LoVo (cell line): ENCODE measurements at regions not wholly inside any gene's neighbourhood (a gene's known extent, or its start where the extent isn't known, plus 50 kb on each side); places are given as distances from the start of the nearest gene placed in this dataset.
"Not testable (repeated sequence)": the region's sequence is repeated elsewhere in the genome, so short reads cannot be mapped to it uniquely, and the experiment has no call there.

ENCODE experiments used
- DNase-seq: peaks from one replicate; pipeline ENCODE4 v3.0.0-alpha.2; 2016; ENCODE audit warnings: low spot score

DNA sequence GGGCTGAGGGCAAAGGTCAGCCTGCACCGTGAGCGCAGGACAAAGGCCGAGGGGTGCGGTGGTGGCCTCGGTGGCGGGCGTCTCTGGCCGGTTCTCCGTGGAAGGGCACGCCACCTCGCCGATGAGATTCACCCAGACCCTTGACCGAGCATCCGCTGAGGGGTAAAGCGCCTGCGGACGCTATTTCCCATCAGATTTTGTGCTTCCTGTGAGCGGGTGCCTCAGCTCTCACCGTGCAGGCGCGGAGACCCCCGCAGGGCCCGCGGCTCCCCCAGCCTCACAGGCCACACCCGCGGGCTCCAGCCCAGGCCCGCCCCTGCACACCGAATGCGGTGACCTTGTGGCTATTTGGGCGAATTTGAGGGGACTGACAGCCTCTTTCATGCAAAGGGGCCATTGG, 348.0 kb downstream of the TEX29 start:
- DNase-seq, result no peak

DNA sequence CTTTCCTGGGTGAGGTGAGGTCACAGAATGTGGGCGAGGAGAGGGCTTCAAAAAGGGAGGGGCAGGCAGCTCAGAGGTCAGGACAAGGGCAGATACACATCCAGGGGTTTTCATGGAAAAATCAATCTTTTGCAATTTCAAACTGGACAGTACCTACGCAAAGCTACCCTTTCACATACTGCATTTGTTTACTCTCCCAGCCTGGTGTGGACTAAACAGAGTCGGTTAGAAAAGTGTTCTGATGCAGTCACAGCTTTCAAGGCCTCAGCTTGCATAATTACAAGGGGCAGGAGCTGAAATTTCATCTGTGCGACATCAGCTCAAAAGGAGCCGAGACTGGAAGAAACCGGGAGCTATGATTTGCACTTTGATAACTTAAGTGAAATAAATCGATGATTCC, 351.8 kb downstream of the TEX29 start:
- DNase-seq, result not testable (repeated sequence)

DNA sequence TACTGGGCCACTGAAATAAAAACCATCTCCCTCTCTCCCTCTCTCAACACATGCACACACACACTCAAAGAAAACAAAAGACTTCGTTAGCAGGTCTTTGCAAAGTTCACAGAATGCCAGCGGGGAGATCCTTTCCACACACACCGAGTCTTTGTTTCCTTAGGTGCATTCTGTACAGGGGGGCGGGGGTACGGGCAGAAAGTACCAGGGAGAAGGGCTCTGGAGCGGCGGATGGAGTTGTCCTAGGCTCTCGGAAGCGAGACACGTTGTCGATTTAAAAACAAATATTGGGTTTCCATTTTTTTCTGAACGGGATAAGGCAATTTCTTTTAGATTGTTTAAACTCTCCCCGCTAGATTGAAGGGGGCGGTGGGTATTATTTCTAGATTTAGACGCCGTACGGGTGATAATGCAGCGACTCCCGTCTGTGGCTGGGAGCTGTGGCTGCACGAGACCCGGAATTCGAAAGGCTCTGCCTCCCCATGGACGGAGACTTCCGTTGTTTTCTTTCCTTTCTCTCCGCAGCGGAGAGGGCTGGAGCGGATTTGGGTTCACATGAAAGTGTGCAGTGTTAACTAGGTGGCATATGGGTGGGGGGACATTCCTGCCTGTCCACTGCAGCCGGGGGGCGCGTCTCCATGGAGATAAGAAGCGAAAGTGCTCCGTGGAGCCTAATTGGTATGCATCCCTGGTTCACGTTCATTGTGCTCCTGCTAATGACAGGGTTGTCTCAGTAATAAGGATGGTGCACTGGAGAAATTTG, 357.9 kb downstream of the TEX29 start:
- DNase-seq, result not testable (repeated sequence)

DNA sequence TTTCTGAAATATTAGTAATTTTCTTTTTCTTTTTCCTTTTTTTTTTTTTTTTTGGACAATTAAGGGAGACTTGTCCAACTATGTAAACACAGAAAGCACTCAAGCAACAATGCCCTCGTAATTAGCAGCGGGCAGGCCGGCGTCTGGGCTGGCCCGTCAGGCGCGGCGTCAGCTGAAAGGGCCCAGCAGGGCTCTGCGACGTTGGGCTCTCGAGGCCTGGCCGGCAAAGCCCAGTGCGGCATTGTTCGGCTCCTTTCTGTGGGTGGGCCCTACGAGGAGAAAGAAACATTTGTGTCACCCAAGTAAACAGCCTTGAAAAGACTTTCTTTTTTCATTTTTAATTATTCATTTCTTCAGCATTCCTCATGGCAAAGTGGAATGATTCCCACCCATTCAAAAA, 359.2 kb downstream of the TEX29 start:
- DNase-seq, result not testable (repeated sequence)

DNA sequence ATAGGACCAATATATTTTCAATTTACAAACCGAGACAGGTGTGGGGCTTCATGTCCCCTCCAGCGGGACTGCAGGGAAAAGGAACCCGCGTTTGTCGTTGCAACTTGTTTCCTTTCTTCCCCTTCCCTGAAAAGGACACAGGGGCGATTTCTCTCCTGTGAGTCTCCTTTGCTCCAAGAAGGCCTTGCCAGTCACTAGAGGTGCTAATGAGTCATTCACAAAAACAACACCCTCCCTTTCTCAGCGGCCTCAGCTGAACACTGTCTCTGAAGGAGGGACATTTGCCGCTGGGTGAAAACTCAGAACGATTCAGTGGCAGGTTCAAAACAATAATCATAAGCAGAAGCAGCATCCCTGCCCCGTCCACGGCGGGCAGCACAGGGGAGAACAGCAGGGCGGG, 359.7 kb downstream of the TEX29 start:
- DNase-seq, result not testable (repeated sequence)

DNA sequence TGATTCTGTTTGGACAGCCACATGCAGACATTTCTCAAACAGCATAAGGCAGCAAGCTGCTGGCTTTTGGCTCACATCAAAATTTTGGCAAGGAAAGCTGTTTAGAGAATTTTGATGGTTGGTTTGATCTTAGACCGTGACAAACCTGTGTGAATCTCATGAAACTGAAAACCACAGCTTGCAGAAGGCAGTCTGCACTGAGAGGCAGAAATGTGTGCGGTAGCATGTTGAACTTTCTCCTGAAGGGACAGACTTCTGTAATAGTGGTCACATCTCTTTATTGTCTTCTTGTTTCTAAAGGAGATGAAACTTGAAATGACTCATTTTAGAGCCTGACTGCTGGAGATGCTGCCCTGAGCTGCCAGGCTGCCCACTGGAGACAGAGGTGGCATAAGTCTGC, 371.6 kb downstream of the TEX29 start:
- not testable (repeated sequence) for DNase-seq

DNA sequence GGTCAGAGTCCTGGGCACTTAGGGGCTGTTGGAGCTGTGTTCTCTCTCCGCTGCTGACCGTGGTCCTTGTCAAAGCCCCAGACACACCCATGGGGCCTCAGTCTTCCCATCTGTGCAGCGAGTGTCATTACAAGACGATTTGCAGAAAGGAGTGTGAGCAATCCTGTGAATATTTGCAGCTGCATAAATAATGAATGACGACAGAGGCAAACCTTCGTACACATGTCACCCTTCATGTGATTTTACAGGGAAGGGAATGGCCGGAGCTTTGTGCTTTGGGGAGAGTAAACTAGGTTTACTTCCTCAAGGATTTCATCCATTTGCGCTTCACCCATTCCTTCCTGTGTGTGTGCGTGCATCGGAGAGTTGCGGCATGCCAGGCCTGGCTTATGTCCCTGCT, 370.8 kb upstream of the SOX1 start:
- DNase-seq, result not testable (repeated sequence)

DNA sequence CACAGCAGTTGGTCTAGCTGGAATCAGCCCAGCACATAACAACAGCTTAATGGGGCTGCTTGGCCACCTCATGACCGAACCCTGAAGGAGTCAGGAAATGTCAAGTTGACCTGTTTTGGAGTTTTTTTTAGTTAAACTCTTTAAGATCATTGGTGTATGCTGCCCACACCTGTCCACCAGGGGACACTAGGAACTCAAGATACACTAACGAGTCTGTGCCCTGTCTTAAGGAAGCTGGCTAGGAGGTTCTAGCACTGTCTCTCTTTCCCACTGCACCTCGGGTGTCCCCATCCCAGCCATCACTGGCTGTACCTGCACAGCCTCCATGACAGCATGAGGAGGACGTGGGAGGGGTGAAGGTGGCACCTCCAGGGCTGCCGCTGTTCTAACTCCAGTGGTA, 364.9 kb upstream of the SOX1 start:
- DNase-seq, result not testable (repeated sequence)
